Heart left ventricle (tissue), 16 donors: ENCODE measurements at regions not wholly inside any gene's neighbourhood (a gene's known extent, or its start where the extent isn't known, plus 50 kb on each side); places are given as distances from the start of the nearest gene placed in this dataset.
A peak's percentile ranks its signal among the peaks of the same experiment; 100 is the strongest.

Experiments used
- ATAC-seq, 4 donors: fragments of 200-7000 bp; cut with Tn5 transposase; one replicate each; pipeline ENCODE4 v1.9.1; 2020 to 2022; ENCODE audit warnings: moderate library complexity in 4 of 4, mild to moderate bottlenecking in 3 of 4, moderate number of reproducible peaks in 1 of 4
- DNase-seq, 5 donors: peaks; one replicate each; pipeline ENCODE4 v3.0.0-alpha.2; 2020
- H3K27ac ChIP-seq, 12 donors: fragments of 200-600 bp; sonication (generic) in 4 of 12; one replicate each; pipeline versions ENCODE4 v1.5.0 to v1.8.0; 2016 to 2022; ENCODE audit warnings: mild to moderate bottlenecking in 2 of 12
- H3K27me3 ChIP-seq, 9 donors: fragments of 200-600 bp; sonication (generic) in 2 of 9; one replicate each; pipeline versions ENCODE4 v1.5.1 to v1.8.0; 2016 to 2022; ENCODE audit warnings: mild to moderate bottlenecking in 3 of 9
- H3K36me3 ChIP-seq, 9 donors: fragments of 200-600 bp; sonication (generic) in 2 of 9; one replicate each; pipeline versions ENCODE4 v1.5.0 to v1.8.0; 2018 to 2022; ENCODE audit warnings: mild to moderate bottlenecking in 2 of 9
- H3K4me1 ChIP-seq, 12 donors: fragments of 200-600 bp; sonication (generic) in 4 of 12; one replicate each; pipeline versions ENCODE4 v1.5.0 to v1.8.0; 2016 to 2022; ENCODE audit warnings: mild to moderate bottlenecking in 3 of 12
- H3K4me3 ChIP-seq, 12 donors: fragments of 200-600 bp; sonication (generic) in 4 of 12; one replicate each; pipeline versions ENCODE4 v1.5.0 to v1.8.0; 2017 to 2022; ENCODE audit warnings: mild to moderate bottlenecking in 9 of 12, moderate library complexity in 4 of 12
- H3K9me3 ChIP-seq, 12 donors: fragments of 200-600 bp; sonication (generic) in 4 of 12; one replicate each; pipeline versions ENCODE4 v1.5.0 to v1.8.0; 2016 to 2022; ENCODE audit warnings: mild to moderate bottlenecking in 1 of 12
- POLR2A ChIP-seq, 2 donors: fragments of 450-650 bp; IDR thresholded peaks; one replicate each; pipeline ENCODE4 v1.6.1; 2017; ENCODE audit warnings: antibody characterized with exemption in 2 of 2, mild to moderate bottlenecking in 2 of 2, moderate library complexity in 2 of 2
- WGBS, 4 donors: extraction: QIAGEN DNeasy Blood & Tissue Kit in 2 of 4; methylation state at CpG; one replicate each; pipeline versions ENCODE4 v1.1.5 to v1.1.7; 2013 to 2018; 5-methylcytosine and 5-hydroxymethylcytosine counted together
- intact Hi-C, 10 donors: fragments of 100-400 bp; cut with DNase I; formaldehyde crosslinking; loops; one replicate each; pipeline versions ENCODE4 v1.11.1 to v1.14.2; 2022
- TF ChIP-seq, protein P1 (sequence below), 12 donors: fragments of 200-600 bp; sonication (generic) in 4 of 12; IDR thresholded peaks; one replicate each; pipeline versions ENCODE4 v1.5.0 to v1.8.0; 2018 to 2022; ENCODE audit warnings: antibody characterized with exemption in 12 of 12, mild to moderate bottlenecking in 5 of 12
- donor health status: ischemic (EF 13 %, LVEDD 7.1; RV severe dilation, severe dysfunction).
- donor health status: healthy with polysubstance abuse.
- donor health status: DM: no; HTN: yes; CAD: no.
- donor health status: DM: no; HTN: no; CAD: no.
- donor health status: ischemic (EF 25% LVEDD 6.9; RV normal size, moderate dysfunction).
- donor health status: ischemic (EF 25% LVEDD 5.7; RV mildly dilated, moderate dysfunction).
- donor health status: healthy.
- donor health status: DM: yes; HTN: yes; CAD: no.
- donor health status: ischemic (EF 35%, LVEDD 5.7; RV mildly dilated, moderate dysfunction).
- donor health status: nonischemic (EF 11% LVEDD 7.7; RV severe dilation, severe dysfunction).
- donor health status: DM: yes; HTN: yes; CAD: no.
- donor health status: PGD.
- donor health status: ischemic (EF 29% LVEDD 5.4; RV normal size, mild dysfunction).
- donor health status: nonischemic (EF 23%, LVEDD 6.1; RV moderate dilation, normal function).

DNA sequence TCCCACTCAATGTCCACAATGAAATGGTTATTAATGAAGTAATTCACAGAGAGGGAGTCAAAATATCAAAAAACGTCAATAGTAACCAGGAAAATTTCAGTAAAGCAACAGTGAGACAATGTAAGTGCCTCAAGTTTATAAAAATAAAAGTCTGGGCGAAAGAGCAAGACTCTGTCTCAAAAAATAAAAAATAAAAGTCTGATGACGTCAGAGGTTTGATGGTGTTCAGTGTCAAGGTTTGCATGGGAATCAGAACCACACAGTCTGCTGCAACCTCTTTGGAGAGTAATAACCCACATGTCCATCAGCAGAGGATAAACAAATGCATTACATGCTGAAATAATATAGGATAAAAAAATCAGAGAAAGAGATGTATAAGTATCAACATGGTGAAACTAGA lies 152.4 kb downstream of the ASCL1 start:
- Histone ChIP-seq H3K9me3 (no peaks in the 10 kb centered on the region), H3K27ac (no peak overlapping the region), H3K27me3 (no peaks in the 10 kb centered on the region), H3K36me3 (no peaks in the 10 kb centered on the region), H3K4me3 (no peak overlapping the region), H3K4me1 (no peaks in the 10 kb centered on the region)
- intact Hi-C loops, result no loop called here
- no peak for TF ChIP-seq POLR2A (IDR thresholded peaks at IDR 0.05)
- TF ChIP-seq, protein P1, sequence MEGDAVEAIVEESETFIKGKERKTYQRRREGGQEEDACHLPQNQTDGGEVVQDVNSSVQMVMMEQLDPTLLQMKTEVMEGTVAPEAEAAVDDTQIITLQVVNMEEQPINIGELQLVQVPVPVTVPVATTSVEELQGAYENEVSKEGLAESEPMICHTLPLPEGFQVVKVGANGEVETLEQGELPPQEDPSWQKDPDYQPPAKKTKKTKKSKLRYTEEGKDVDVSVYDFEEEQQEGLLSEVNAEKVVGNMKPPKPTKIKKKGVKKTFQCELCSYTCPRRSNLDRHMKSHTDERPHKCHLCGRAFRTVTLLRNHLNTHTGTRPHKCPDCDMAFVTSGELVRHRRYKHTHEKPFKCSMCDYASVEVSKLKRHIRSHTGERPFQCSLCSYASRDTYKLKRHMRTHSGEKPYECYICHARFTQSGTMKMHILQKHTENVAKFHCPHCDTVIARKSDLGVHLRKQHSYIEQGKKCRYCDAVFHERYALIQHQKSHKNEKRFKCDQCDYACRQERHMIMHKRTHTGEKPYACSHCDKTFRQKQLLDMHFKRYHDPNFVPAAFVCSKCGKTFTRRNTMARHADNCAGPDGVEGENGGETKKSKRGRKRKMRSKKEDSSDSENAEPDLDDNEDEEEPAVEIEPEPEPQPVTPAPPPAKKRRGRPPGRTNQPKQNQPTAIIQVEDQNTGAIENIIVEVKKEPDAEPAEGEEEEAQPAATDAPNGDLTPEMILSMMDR (IDR thresholded peaks at IDR 0.05), result no peak
- no peak for DNase-seq
- ATAC-seq, result no peak
- 57 to 61% (median 58%) methylated on average over 3 of the region's 3 CpGs for WGBS, 4 donors

DNA sequence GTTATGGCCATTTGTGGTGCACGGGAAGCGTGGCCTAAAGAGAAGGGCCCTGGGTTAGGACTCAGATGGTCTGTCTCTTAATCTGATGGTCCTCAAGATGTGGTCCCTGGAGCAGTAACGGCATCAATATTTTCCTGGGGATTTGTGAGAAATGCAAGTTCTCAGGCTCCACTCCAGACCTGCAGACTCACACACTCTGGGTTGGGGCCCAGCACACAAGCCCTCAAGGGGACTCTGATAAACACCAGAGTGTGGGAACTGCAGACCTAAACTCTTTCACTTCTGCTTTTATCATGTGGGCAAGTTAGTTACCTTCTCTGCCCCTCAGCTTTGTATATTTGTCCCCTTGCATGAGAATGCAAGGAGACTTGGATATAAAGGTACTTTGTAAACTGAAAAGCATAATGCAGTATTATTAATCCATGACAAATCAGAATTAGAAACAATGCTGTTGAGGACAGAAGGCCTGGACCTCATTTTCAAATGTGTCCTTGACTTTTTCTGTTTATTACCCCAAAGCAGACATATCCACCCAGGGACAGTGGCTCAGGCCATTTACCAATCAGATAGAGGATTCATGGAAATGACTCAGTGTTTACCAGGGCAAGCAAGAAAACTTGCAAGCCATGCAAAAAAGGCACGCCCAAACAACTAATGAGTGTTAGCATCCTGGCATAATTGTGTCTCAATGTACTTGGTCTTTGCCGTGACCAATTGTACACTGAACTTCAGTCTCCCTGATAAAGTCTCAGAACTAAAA lies 157.0 kb downstream of the ASCL1 start:
- intact Hi-C loops, result no loop called here
- Histone ChIP-seq H3K4me1 (no peaks in the 10 kb centered on the region), H3K4me3 (no peak overlapping the region), H3K36me3 (no peaks in the 10 kb centered on the region), H3K27me3 (no peaks in the 10 kb centered on the region), H3K27ac (no peak overlapping the region), H3K9me3 (no peaks in the 10 kb centered on the region)
- DNase-seq (no peak), ATAC-seq (no peak)
- no peak for TF ChIP-seq POLR2A (IDR thresholded peaks at IDR 0.05)
- TF ChIP-seq, protein P1 (IDR thresholded peaks at IDR 0.05), result no peak
- 74 to 85% (median 82%) methylated on average over 5 of the region's 5 CpGs for WGBS, 4 donors

DNA sequence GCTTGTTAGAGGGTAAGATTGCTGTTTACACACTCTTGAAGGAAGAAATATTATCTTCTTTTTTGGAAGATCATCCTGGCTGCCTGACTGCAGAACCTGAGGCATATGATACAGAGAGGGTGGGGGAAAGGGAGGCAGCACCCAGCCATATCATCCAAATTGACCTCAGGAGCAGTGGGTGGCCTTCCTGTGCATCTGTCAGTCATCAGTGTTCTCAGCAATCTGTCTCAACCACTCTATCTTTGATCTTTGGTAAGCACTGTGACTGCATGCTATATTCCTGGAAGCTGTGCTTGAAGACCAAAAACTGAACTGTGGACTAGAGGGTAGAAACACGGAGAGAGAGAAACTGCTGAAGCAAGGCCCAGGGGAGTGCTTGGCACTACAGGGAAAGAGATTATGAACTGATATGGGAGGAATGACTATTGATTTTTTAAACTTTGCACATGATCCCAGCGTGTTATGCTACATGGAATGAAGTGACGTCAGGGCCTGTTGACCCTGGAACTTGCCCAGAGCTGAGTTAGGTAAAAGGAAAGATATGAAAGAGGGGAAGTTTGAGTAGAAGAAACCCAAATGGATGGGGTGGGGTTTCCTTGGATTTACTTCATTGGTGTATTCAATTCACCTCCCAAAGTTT lies 171.5 kb downstream of the ASCL1 start:
- Histone ChIP-seq H3K27ac (no peak overlapping the region), H3K27me3 (peaks cover 0 to 4% (median 0%) of the 10 kb centered on the region in 9 donors), H3K4me1 (no peaks in the 10 kb centered on the region), H3K4me3 (no peak overlapping the region), H3K36me3 (no peaks in the 10 kb centered on the region), H3K9me3 (peaks cover 0 to 20% (median 6%) of the 10 kb centered on the region in 12 donors)
- intact Hi-C loops, result no loop called here
- ATAC-seq (no peak), DNase-seq (no peak)
- WGBS, 4 donors, result 55 to 68% (median 65%) methylated on average over 3 of the region's 3 CpGs
- TF ChIP-seq, protein P1 (IDR thresholded peaks at IDR 0.05), result no peak
- no peak for TF ChIP-seq POLR2A (IDR thresholded peaks at IDR 0.05)

- H3K4me3 ChIP-seq, result no peak overlapping the region
- DNase-seq (no peak), ATAC-seq (peak in 1 of 4 donors; percentile 24)
- H3K27me3 ChIP-seq, result peaks cover 0 to 4% (median 0%) of the 10 kb centered on the region in 9 donors
- intact Hi-C loops, result no loop called here
- TF ChIP-seq POLR2A (IDR thresholded peaks at IDR 0.05), result no peak
- TF ChIP-seq, protein P1 (IDR thresholded peaks at IDR 0.05), result no peak
- WGBS, 4 donors, result 81 to 88% (median 82%) methylated on average over 3 of the region's 3 CpGs
- H3K27ac ChIP-seq, result no peak overlapping the region
- H3K4me1 ChIP-seq, result no peaks in the 10 kb centered on the region
- no peaks in the 10 kb centered on the region for H3K36me3 ChIP-seq
- H3K9me3 ChIP-seq, result peaks cover 0 to 35% (median 18%) of the 10 kb centered on the region in 12 donors
Observed at GRCh38 chr12:103130564-103130963, 173.1 kb downstream of the ASCL1 start.
